ENCODE measurements at regions not wholly inside any gene's neighbourhood (a gene's known extent, or its start where the extent isn't known, plus 50 kb on each side); places are given as distances from the start of the nearest gene placed in this dataset.

DNA sequence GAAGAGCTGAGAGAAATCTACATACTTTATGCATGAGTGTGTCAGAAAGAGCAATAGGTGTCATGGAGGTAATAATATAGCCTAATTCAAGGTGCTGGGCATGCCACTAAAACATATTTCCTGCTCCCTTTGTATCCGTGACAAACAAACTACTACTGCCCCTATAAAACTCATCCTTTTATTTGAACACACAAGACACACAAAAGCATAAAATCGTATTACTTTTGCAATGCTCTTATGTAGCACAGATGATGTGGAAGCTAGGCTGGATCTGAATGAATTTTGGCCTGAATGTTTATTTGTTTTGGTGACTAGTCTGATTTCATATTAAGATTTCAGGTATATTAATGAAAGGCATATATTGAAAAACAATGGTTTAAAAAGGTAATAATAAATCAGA lies 239.3 kb upstream of the NEGR1 start:
- H3K4me3 ChIP-seq (ENCODE audit: low read depth, low read length), result no peak overlapping the region
- TF ChIP-seq, protein P1, sequence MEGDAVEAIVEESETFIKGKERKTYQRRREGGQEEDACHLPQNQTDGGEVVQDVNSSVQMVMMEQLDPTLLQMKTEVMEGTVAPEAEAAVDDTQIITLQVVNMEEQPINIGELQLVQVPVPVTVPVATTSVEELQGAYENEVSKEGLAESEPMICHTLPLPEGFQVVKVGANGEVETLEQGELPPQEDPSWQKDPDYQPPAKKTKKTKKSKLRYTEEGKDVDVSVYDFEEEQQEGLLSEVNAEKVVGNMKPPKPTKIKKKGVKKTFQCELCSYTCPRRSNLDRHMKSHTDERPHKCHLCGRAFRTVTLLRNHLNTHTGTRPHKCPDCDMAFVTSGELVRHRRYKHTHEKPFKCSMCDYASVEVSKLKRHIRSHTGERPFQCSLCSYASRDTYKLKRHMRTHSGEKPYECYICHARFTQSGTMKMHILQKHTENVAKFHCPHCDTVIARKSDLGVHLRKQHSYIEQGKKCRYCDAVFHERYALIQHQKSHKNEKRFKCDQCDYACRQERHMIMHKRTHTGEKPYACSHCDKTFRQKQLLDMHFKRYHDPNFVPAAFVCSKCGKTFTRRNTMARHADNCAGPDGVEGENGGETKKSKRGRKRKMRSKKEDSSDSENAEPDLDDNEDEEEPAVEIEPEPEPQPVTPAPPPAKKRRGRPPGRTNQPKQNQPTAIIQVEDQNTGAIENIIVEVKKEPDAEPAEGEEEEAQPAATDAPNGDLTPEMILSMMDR (IDR thresholded peaks at IDR 0.05; ENCODE audit: insufficient read depth, low read depth, low read length, missing control alignments), result no peak
- DNase-seq (ENCODE audit: low read depth), result no peak

GRCh38 chr1:72516826-72517225 lies 234.5 kb upstream of the NEGR1 start:
- TF ChIP-seq, protein P1 (IDR thresholded peaks at IDR 0.05; ENCODE audit: insufficient read depth, low read depth, low read length, missing control alignments), result no peak
- DNase-seq (ENCODE audit: low read depth), result no peak
- no peak overlapping the region for H3K4me3 ChIP-seq (ENCODE audit: low read depth, low read length)

GRCh38 chr1:72516264-72516663 lies 233.9 kb upstream of the NEGR1 start:
- no peak for DNase-seq (ENCODE audit: low read depth)
- no peak overlapping the region for H3K4me3 ChIP-seq (ENCODE audit: low read depth, low read length)
- TF ChIP-seq, protein P1 (IDR thresholded peaks at IDR 0.05; ENCODE audit: insufficient read depth, low read depth, low read length, missing control alignments), result no peak

- no peak for DNase-seq (ENCODE audit: low read depth)
- TF ChIP-seq, protein P1 (IDR thresholded peaks at IDR 0.05; ENCODE audit: insufficient read depth, low read depth, low read length, missing control alignments), result no peak
- H3K4me3 ChIP-seq (ENCODE audit: low read depth, low read length), result no peak overlapping the region
Measured at GRCh38 chr1:72498371-72498770, 216.0 kb upstream of the NEGR1 start.

DNA sequence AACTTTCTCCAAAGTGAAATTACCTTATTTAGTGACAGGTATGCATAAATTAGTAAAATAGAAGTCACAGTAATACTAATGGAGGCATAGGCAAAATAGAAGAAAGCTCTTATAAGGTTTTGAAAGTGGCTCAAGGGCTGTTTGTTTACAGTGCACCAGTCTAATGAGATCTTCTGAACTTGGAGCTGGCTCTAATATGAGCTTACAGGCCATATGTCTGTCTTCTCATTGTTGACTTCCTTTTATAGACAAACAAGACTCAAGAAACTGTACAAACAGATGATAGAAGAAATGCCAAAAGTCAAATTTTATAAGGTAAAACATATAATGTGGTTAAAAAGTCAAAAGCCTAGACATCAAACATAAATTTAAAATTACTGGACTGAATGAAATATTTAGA lies 207.5 kb upstream of the NEGR1 start:
- no peak for DNase-seq (ENCODE audit: low read depth)
- TF ChIP-seq, protein P1 (IDR thresholded peaks at IDR 0.05; ENCODE audit: insufficient read depth, low read depth, low read length, missing control alignments), result no peak
- no peak overlapping the region for H3K4me3 ChIP-seq (ENCODE audit: low read depth, low read length)

DNA sequence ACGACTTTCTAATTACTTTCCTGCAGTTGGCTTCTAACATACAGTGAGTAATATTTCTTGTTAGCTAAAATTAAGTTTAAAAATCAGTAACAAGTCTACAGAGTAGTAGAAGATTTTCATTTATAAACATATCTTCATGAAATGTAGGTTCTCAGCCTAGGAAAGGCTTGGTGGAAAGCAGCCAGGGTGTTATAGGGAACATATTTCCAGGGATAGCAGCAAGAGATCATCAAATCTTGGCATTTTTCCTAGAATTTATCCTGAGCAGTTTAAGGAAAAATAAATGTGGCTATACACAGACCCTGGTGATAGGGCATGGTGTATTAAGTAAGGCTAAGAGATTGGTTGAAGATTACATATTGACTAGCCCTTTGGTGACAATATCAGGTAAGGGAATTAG lies 203.5 kb upstream of the NEGR1 start:
- H3K4me3 ChIP-seq (ENCODE audit: low read depth, low read length), result no peak overlapping the region
- no peak for DNase-seq (ENCODE audit: low read depth)
- TF ChIP-seq, protein P1 (IDR thresholded peaks at IDR 0.05; ENCODE audit: insufficient read depth, low read depth, low read length, missing control alignments), result no peak

- TF ChIP-seq, protein P1 (IDR thresholded peaks at IDR 0.05; ENCODE audit: insufficient read depth, low read depth, low read length, missing control alignments), result no peak
- no peak overlapping the region for H3K4me3 ChIP-seq (ENCODE audit: low read depth, low read length)
- no peak for DNase-seq (ENCODE audit: low read depth)
Measured at GRCh38 chr1:72483846-72484357, 201.6 kb upstream of the NEGR1 start.
